Calu3 (cell line): ENCODE measurements at regions not wholly inside any gene's neighbourhood (a gene's known extent, or its start where the extent isn't known, plus 50 kb on each side); places are given as distances from the start of the nearest gene placed in this dataset.

Source experiments
- BruUV-seq: library from RNA; stranded (reverse); fragments of 400-500 nt; replicated peaks from 2 replicates; lab custom pipeline; 2021; lab: Mats Ljungman, UMichigan
- CTCF ChIA-PET: fragments of 300-600 bp; sonication (Branson Sonifier 250); formaldehyde crosslinking; loops from one replicate; lab custom pipeline; 2022; ENCODE audit warnings: antibody characterized with exemption; lab: Charles Lee
- DNase-seq: peaks from one replicate; pipeline ENCODE4 v3.0.0; 2022
- H3K27ac Mint-ChIP-seq: one replicate; pipeline ENCODE4 v1.8.0; 2022; ENCODE audit warnings: mixed read lengths; ENCODE audit not compliant: unreplicated experiment
- H3K27me3 Mint-ChIP-seq: one replicate; pipeline ENCODE4 v1.8.0; 2022; ENCODE audit warnings: mixed read lengths; ENCODE audit not compliant: unreplicated experiment
- H3K36me3 Mint-ChIP-seq: one replicate; pipeline ENCODE4 v1.8.0; 2022; ENCODE audit warnings: mild to moderate bottlenecking, moderate library complexity, mixed read lengths; ENCODE audit not compliant: insufficient read depth, unreplicated experiment
- H3K4me1 Mint-ChIP-seq: one replicate; pipeline ENCODE4 v1.8.0; 2022; ENCODE audit warnings: mild to moderate bottlenecking, low read depth, mixed read lengths; ENCODE audit not compliant: unreplicated experiment
- H3K4me3 Mint-ChIP-seq: one replicate; pipeline ENCODE4 v1.8.0; 2022; ENCODE audit warnings: mild to moderate bottlenecking, low read depth, moderate library complexity, mixed read lengths; ENCODE audit not compliant: unreplicated experiment
- H3K9me3 Mint-ChIP-seq: one replicate; pipeline ENCODE4 v1.8.0; 2022; ENCODE audit warnings: low read depth, mixed read lengths; ENCODE audit not compliant: unreplicated experiment
- CTCF ChIP-seq: fragments of 200-600 bp; IDR thresholded peaks from one replicate; pipeline ENCODE4 v1.8.0; 2022; ENCODE audit warnings: antibody characterized with exemption; ENCODE audit not compliant: unreplicated experiment
- intact Hi-C: fragments of 100-400 bp; cut with micrococcal nuclease; formaldehyde crosslinking; loops from one replicate; pipeline ENCODE4 v1.10.0; 2022; ENCODE audit not compliant: unreplicated experiment

- Mint-ChIP-seq H3K4me3 (no peak overlapping the region), H3K36me3 (no peaks in the 10 kb centered on the region), H3K27me3 (no peaks in the 10 kb centered on the region), H3K4me1 (no peaks in the 10 kb centered on the region), H3K27ac (no peak overlapping the region), H3K9me3 (peaks cover 8% of the 10 kb centered on the region)
- no peak for DNase-seq
- intact Hi-C loops = no loop called here
- no peak for TF ChIP-seq CTCF
- CTCF ChIA-PET = no interaction called here
- BruUV-seq = no TSS peak
Observed at GRCh38 chr2:5183031-5183430, 509.2 kb upstream of the SOX11 start.

DNA sequence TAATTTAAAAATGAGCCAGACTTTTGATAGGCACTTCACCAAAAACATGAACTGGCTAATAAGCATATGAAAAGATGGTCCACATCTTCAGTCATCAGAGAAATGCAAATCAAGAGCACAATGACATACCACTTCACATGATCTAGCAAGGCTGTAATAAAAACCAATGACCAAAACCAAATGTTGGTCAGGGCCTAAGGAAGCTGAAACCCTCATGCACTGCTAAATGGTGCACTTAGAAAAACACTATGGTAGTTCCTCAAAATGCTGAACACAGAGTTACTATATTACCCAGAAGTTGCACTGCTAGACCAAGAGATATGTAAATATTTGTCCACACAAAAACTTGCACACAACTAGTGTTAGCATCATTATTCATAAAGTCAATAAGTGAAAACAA lies 504.9 kb upstream of the SOX11 start:
- DNase-seq = no peak
- Mint-ChIP-seq H3K4me1 (no peaks in the 10 kb centered on the region), H3K9me3 (peaks cover 5% of the 10 kb centered on the region), H3K27me3 (no peaks in the 10 kb centered on the region), H3K36me3 (no peaks in the 10 kb centered on the region), H3K4me3 (no peak overlapping the region), H3K27ac (no peak overlapping the region)
- no TSS peak for BruUV-seq
- CTCF ChIA-PET = no interaction called here
- TF ChIP-seq CTCF = no peak
- intact Hi-C loops = no loop called here

DNA sequence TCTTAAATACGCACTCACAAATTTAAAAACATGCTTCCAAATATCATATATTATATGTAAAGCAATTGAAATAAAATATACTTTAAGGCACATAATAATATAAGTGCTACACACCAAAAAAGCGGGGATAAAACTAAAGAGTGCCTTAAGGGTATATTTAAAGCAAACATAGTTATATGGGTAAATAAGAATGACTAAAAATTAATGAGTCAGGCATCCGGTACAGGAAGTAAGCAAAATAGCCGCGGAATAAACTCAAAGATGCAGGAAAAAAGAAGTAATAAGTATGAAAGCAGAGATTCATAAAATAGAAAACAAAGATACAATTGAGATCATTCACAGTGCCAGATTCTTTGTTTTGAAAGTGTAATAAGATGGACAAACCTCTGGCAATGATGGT lies 503.5 kb upstream of the SOX11 start:
- intact Hi-C loops = no loop called here

GRCh38 chr2:5190023-5190422 lies 502.2 kb upstream of the SOX11 start:
- peaks cover 9% of the 10 kb centered on the region for H3K9me3 Mint-ChIP-seq
- no peak for TF ChIP-seq CTCF
- H3K27ac Mint-ChIP-seq = no peak overlapping the region
- no peaks in the 10 kb centered on the region for H3K4me1 Mint-ChIP-seq
- CTCF ChIA-PET = no interaction called here
- no peaks in the 10 kb centered on the region for H3K27me3 Mint-ChIP-seq
- intact Hi-C loops = no loop called here
- BruUV-seq = no TSS peak
- H3K4me3 Mint-ChIP-seq = no peak overlapping the region
- no peaks in the 10 kb centered on the region for H3K36me3 Mint-ChIP-seq
- DNase-seq = no peak

More for the DNA sequence above, 503.5 kb upstream of the SOX11 start:
- DNase-seq = no peak
- no TSS peak for BruUV-seq
- Mint-ChIP-seq H3K9me3 (peaks cover 5% of the 10 kb centered on the region), H3K4me3 (no peak overlapping the region), H3K36me3 (no peaks in the 10 kb centered on the region), H3K27ac (no peak overlapping the region), H3K27me3 (no peaks in the 10 kb centered on the region), H3K4me1 (no peaks in the 10 kb centered on the region)
- no peak for TF ChIP-seq CTCF
- CTCF ChIA-PET = no interaction called here

DNA sequence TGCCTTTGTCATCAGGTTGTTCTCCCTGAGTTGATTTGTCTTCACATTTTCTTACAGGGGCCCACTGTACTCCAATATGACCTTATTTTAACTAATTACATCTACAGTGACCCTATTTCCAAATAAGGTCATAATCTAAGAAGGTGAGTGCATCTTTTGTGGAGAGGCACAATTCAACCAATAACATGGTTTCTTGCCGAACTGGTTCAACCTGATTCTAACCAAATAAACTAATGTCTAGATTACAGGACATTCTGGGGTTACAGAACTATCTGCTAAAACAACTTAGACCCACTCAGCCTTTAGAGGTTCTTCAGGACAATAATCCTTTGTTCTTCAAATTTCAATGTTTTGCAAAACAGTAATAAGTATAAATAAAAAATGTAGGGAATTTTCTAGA lies 496.5 kb upstream of the SOX11 start:
- no TSS peak for BruUV-seq
- CTCF ChIA-PET = no interaction called here
- Mint-ChIP-seq H3K9me3 (peaks cover 10% of the 10 kb centered on the region), H3K27me3 (no peaks in the 10 kb centered on the region), H3K27ac (no peak overlapping the region), H3K36me3 (no peaks in the 10 kb centered on the region), H3K4me3 (no peak overlapping the region), H3K4me1 (no peaks in the 10 kb centered on the region)
- intact Hi-C loops = no loop called here
- TF ChIP-seq CTCF = no peak
- DNase-seq = no peak
